Endothelial cell of umbilical vein (primary cell): ENCODE measurements at regions not wholly inside any gene's neighbourhood (a gene's known extent, or its start where the extent isn't known, plus 50 kb on each side); places are given as distances from the start of the nearest gene placed in this dataset.

ENCODE experiments used
- BruUV-seq: library from RNA; stranded (reverse); fragments of 400-500 nt; replicated peaks from 2 replicates; lab custom pipeline; 2021; lab: Mats Ljungman, UMichigan
- CTCF ChIA-PET: fragments of 300-600, 350-600 bp; sonication (Branson Sonifier 250); formaldehyde crosslinking; loops from one replicate; lab custom pipeline; 2021; ENCODE audit warnings: antibody characterized with exemption, inconsistent platforms; lab: Charles Lee
- POLR2A ChIA-PET: fragments of 300-600, 350-600 bp; sonication (Branson Sonifier 250); formaldehyde crosslinking; loops from one replicate; lab custom pipeline; 2021; ENCODE audit warnings: antibody characterized with exemption, inconsistent platforms; lab: Charles Lee
- DNase-seq: peaks from one replicate; pipeline ENCODE4 v3.0.0-alpha.2; 2011; ENCODE audit warnings: low read depth, low spot score
- FAIRE-seq: peaks from 2 replicates; lab custom pipeline; 2011; peaks lifted over from hg19 to GRCh38; lab: Jason Lieb, UNC
- H2AFZ ChIP-seq: 2 replicates; pipeline ENCODE4 v1.6.0; 2012; ENCODE audit warnings: low read depth, low read length, control low read depth, inconsistent platforms
- H3K27ac ChIP-seq: 2 replicates; pipeline ENCODE4 v1.5.1; 2011; ENCODE audit warnings: low read depth, mild to moderate bottlenecking, control low read depth, low read length, moderate library complexity; ENCODE audit not compliant: insufficient read depth
- H3K27me3 ChIP-seq, 2 experiments: 2 replicates each; pipeline versions ENCODE4 v1.6.0 to v1.6.1; 2011; ENCODE audit warnings: low read length in 2 of 2, mixed read lengths in 1 of 2; ENCODE audit not compliant: control insufficient read depth in 2 of 2, insufficient read depth in 2 of 2
- H3K36me3 ChIP-seq, 2 experiments: 2 replicates in 1 of 2; 3 replicates in 1 of 2; pipeline ENCODE4 v1.5.1; 2011; ENCODE audit warnings: low read length in 2 of 2, mild to moderate bottlenecking in 1 of 2, moderate library complexity in 1 of 2; ENCODE audit not compliant: control insufficient read depth in 2 of 2, insufficient read depth in 2 of 2; ENCODE audit errors: extremely low read depth in 1 of 2
- H3K4me1 ChIP-seq: 3 replicates; pipeline ENCODE4 v1.5.1; 2011; ENCODE audit warnings: mild to moderate bottlenecking, low read length; ENCODE audit not compliant: control insufficient read depth, insufficient read depth; ENCODE audit errors: extremely low read depth
- H3K4me2 ChIP-seq: 2 replicates; pipeline ENCODE4 v1.6.1; 2011; ENCODE audit warnings: low read length, control low read depth, mixed read lengths; ENCODE audit not compliant: insufficient read depth
- H3K4me3 ChIP-seq, 3 experiments: fragments of 200-600 bp in 1 of 3; sonication (generic), shearing (Covaris generic) in 1 of 3; replicated peaks in 1 of 3; 2 replicates each; pipeline ENCODE4 v1.5.1; 2011 to 2016; ENCODE audit warnings: control low read depth in 3 of 3, low read length in 3 of 3, mild to moderate bottlenecking in 2 of 3, inconsistent platforms in 1 of 3, low read depth in 1 of 3, moderate library complexity in 1 of 3; ENCODE audit not compliant: insufficient read depth in 1 of 3
- H3K79me2 ChIP-seq: 2 replicates; pipeline ENCODE4 v1.6.0; 2012; ENCODE audit warnings: low read length, inconsistent platforms; ENCODE audit not compliant: control insufficient read depth, insufficient read depth
- H3K9ac ChIP-seq: replicated peaks from 2 replicates; pipeline ENCODE3; 2011; ENCODE audit warnings: low read length, control low read depth; ENCODE audit not compliant: insufficient read depth; ENCODE audit errors: extremely low read depth
- H3K9me1 ChIP-seq: replicated peaks from 3 replicates; pipeline ENCODE4 v1.6.0; 2011; ENCODE audit warnings: mild to moderate bottlenecking, low read length; ENCODE audit not compliant: control insufficient read depth, insufficient read depth; ENCODE audit errors: extremely low read depth
- H3K9me3 ChIP-seq: replicated peaks from 2 replicates; pipeline ENCODE4 v1.5.1; 2012; ENCODE audit warnings: low read length, inconsistent platforms; ENCODE audit not compliant: control insufficient read depth, insufficient read depth
- H4K20me1 ChIP-seq: replicated peaks from 2 replicates; pipeline ENCODE3; 2011; ENCODE audit warnings: mild to moderate bottlenecking, low read length; ENCODE audit not compliant: control insufficient read depth, insufficient read depth; ENCODE audit errors: extremely low read depth
- CTCF ChIP-seq, 2 donors: IDR thresholded peaks; 1 replicate in 1 of 2; 2 replicates in 1 of 2; pipeline ENCODE4 v1.5.1; 2011; ENCODE audit warnings: low read length in 2 of 2, mild to moderate bottlenecking in 2 of 2, moderate library complexity in 2 of 2, control low read depth in 1 of 2, inconsistent platforms in 1 of 2, low read depth in 1 of 2; ENCODE audit not compliant: insufficient read depth in 1 of 2; ENCODE audit errors: extremely low read depth in 1 of 2
- EZH2 ChIP-seq: IDR thresholded peaks from 2 replicates; pipeline ENCODE4 v1.6.1; 2012; ENCODE audit warnings: borderline replicate concordance, low read depth, mild to moderate bottlenecking, moderate library complexity, low read length, inconsistent platforms; ENCODE audit not compliant: severe bottlenecking
- FOS ChIP-seq: IDR thresholded peaks from 2 replicates; pipeline ENCODE4 v1.6.1; 2011; ENCODE audit warnings: mild to moderate bottlenecking, low read length, moderate library complexity, borderline replicate concordance; ENCODE audit not compliant: insufficient read depth
- GATA2 ChIP-seq: IDR thresholded peaks from 2 replicates; pipeline ENCODE4 v1.7.0; 2011; ENCODE audit warnings: low read depth, mild to moderate bottlenecking, moderate library complexity, mixed read lengths, low read length; ENCODE audit not compliant: insufficient read length, insufficient read depth
- JUN ChIP-seq: IDR thresholded peaks from 2 replicates; pipeline ENCODE4 v1.6.1; 2011; ENCODE audit warnings: borderline replicate concordance, low read depth; ENCODE audit not compliant: insufficient read length, insufficient read depth
- MAX ChIP-seq: IDR thresholded peaks from 2 replicates; pipeline ENCODE4 v1.6.1; 2011; ENCODE audit not compliant: insufficient read depth, insufficient read length
- MYC ChIP-seq: IDR thresholded peaks from one replicate; pipeline ENCODE4 v1.6.1; 2011; ENCODE audit warnings: mild to moderate bottlenecking, low read depth, low read length
- POLR2A ChIP-seq: IDR thresholded peaks from 2 replicates; pipeline ENCODE4 v1.6.1; 2012; ENCODE audit warnings: low read depth, mild to moderate bottlenecking, control low read depth, low read length
- POLR2AphosphoS5 ChIP-seq: IDR thresholded peaks from 2 replicates; pipeline ENCODE4 v1.6.1; 2012; ENCODE audit warnings: low read depth, mild to moderate bottlenecking, control low read depth, low read length, moderate library complexity; ENCODE audit not compliant: insufficient read depth
- dilution Hi-C: fragments of 300-500 bp; cut with MboI; formaldehyde crosslinking; loops from one replicate; pipeline ENCODE4 v1.15.0; 2019; ENCODE audit warnings: low sequenced_read_pairs; ENCODE audit not compliant: extremely low pct_ligation_motif_present
- intact Hi-C: fragments of 100-400 bp; cut with micrococcal nuclease; formaldehyde crosslinking; loops from one replicate; pipeline ENCODE4 v1.10.0; 2022

DNA sequence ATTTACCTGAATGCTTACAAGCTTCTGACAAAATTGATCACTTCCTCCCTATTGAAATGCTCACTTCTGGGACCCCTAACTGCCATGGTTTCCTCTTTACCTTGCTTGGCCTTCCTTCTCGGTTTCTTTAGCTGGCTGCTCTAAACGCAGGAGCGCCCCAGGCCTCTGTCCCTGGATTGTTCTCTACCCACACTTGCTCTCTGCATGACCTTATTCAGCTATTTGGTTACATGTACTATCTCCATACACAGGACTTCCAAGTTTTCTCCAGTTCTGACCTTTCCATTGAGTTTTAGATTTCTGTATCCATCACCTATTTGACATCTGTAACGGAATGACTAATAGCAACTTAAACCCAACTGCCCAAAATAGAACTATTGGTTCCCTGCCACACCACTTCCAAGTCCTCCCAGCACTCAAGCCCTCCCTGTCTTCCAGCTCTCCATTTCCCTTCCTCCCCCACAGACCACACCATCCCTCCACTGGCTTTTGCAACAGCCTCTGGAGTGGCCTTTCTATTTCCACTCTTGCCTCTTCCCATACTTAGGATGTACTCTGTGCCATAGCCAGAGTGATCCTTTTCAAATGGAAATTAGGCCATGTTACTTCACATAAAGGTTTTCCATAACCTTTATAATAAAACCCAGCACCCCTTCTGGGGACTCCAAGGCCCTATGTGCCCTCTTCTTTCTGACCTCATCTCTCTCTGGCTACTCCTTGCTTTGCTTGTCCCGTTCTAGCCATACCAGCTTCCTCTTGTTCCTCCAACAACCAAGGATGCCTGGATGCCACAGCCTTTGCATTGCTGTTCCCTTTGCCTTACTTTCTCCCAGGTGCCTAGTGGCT lies 202.2 kb downstream of the AEBP2 start:
- no peak overlapping the region for H3K4me3 ChIP-seq
- no peak overlapping the region for H3K27ac ChIP-seq
- no peak overlapping the region for H3K4me2 ChIP-seq
- CTCF ChIA-PET, result interaction anchor here (0.7 to 1.3 kb wide), 5 partner anchors 14 to 134 kb away, joined by 3 to 8 read pairs (median 3); no protein-coding TSS in a partner anchor
- no peaks in the 10 kb centered on the region for H4K20me1 ChIP-seq
- no peaks in the 10 kb centered on the region for H3K36me3 ChIP-seq
- no peak overlapping the region for H3K9ac ChIP-seq
- intact Hi-C loops (loop anchor here (5.0 kb wide), 2 partner anchors 199 to 349 kb away; no protein-coding TSS in a partner anchor), dilution Hi-C loops (no loop called here)
- H3K9me3 ChIP-seq, result peaks cover 3% of the 10 kb centered on the region
- DNase-seq, result no peak
- TF ChIP-seq POLR2AphosphoS5 (no peak), MAX (no peak), CTCF (IDR thresholded peaks at IDR 0.05; ENCODE audit: extremely low read depth in 1 of 2, insufficient read depth in 1 of 2, low read depth in 1 of 2, low read length in 2 of 2) (no peak), POLR2A (no peak), GATA2 (no peak), JUN (no peak), FOS (no peak), MYC (no peak), EZH2 (no peak)
- BruUV-seq, result no TSS peak
- no peaks in the 10 kb centered on the region for H3K27me3 ChIP-seq
- H3K9me1 ChIP-seq, result no peaks in the 10 kb centered on the region
- H3K4me1 ChIP-seq, result no peaks in the 10 kb centered on the region
- no peak overlapping the region for H2AFZ ChIP-seq
- POLR2A ChIA-PET, result no interaction called here
- no peaks in the 10 kb centered on the region for H3K79me2 ChIP-seq
- no peak for FAIRE-seq
